IMR-90 (cell line): ENCODE measurements at regions not wholly inside any gene's neighbourhood (a gene's known extent, or its start where the extent isn't known, plus 50 kb on each side); places are given as distances from the start of the nearest gene placed in this dataset.

Experiments used
- ATAC-seq: fragments of 200-7000 bp; cut with Tn5 transposase; 2 replicates; pipeline ENCODE4 v1.9.1; 2020; ENCODE audit warnings: low read depth, mild to moderate bottlenecking, moderate library complexity
- BruUV-seq: library from RNA; stranded (reverse); fragments of 400-500 nt; replicated peaks from 2 replicates; lab custom pipeline; 2021; lab: Mats Ljungman, UMichigan
- CTCF ChIA-PET: fragments of 300-600 bp; formaldehyde crosslinking; extraction: SDS; loops from one replicate; lab custom pipeline; 2021; ENCODE audit warnings: antibody characterized with exemption; lab: Yijun Ruan, JAX
- POLR2A ChIA-PET: fragments of 300-600 bp; sonication (Branson Sonifier 250); formaldehyde crosslinking; loops from one replicate; lab custom pipeline; 2022; ENCODE audit warnings: antibody characterized with exemption; ENCODE audit not compliant: unreplicated experiment; lab: Charles Lee
- DNase-seq: peaks from one replicate; pipeline ENCODE4 v3.0.0; 2013
- H2AFZ ChIP-seq: replicated peaks from 2 replicates; pipeline ENCODE3; 2013; ENCODE audit warnings: low read length, mild to moderate bottlenecking; ENCODE audit not compliant: poor library complexity
- H2AK5ac ChIP-seq: 2 replicates; pipeline ENCODE4 v1.6.1; 2013; ENCODE audit warnings: low read depth, low read length, inconsistent platforms
- H2AK9ac ChIP-seq: replicated peaks from 2 replicates; pipeline ENCODE3; 2013; ENCODE audit warnings: mild to moderate bottlenecking, low read depth, low read length, moderate library complexity; ENCODE audit not compliant: poor library complexity
- H2BK120ac ChIP-seq: 2 replicates; pipeline ENCODE4 v1.6.1; 2013; ENCODE audit warnings: low read depth, low read length, inconsistent platforms
- H2BK15ac ChIP-seq: 3 replicates; pipeline ENCODE4 v1.6.1; 2013; ENCODE audit warnings: low read depth, low read length, inconsistent platforms
- H2BK20ac ChIP-seq: 2 replicates; pipeline ENCODE4 v1.6.1; 2013; ENCODE audit warnings: low read depth, mild to moderate bottlenecking, inconsistent platforms, low read length, moderate library complexity
- H2BK5ac ChIP-seq: 2 replicates; pipeline ENCODE4 v1.6.1; 2013; ENCODE audit warnings: mild to moderate bottlenecking, low read depth, low read length, inconsistent platforms; ENCODE audit not compliant: poor library complexity, severe bottlenecking
- H3K14ac ChIP-seq: replicated peaks from 2 replicates; pipeline ENCODE4 v1.6.1; 2013; ENCODE audit warnings: low read depth, low read length, inconsistent platforms
- H3K18ac ChIP-seq: 2 replicates; pipeline ENCODE4 v1.6.1; 2013; ENCODE audit warnings: low read depth, low read length, control low read depth
- H3K23ac ChIP-seq: 2 replicates; pipeline ENCODE4 v1.6.1; 2013; ENCODE audit warnings: low read depth, low read length, inconsistent platforms
- H3K27ac ChIP-seq: 2 replicates; pipeline ENCODE4 v1.5.1; 2013; ENCODE audit warnings: mild to moderate bottlenecking, control low read depth, low read length; ENCODE audit not compliant: insufficient read depth
- H3K27me3 ChIP-seq: 2 replicates; pipeline ENCODE4 v1.6.1; 2013; ENCODE audit warnings: low read length; ENCODE audit not compliant: control insufficient read depth, insufficient read depth
- H3K36me3 ChIP-seq: 2 replicates; pipeline ENCODE4 v1.6.1; 2013; ENCODE audit warnings: low read length, mixed read lengths; ENCODE audit not compliant: control insufficient read depth, insufficient read depth
- H3K4ac ChIP-seq: 2 replicates; pipeline ENCODE4 v1.6.1; 2013; ENCODE audit warnings: low read depth, low read length, inconsistent platforms
- H3K4me1 ChIP-seq: 2 replicates; pipeline ENCODE4 v1.6.1; 2013; ENCODE audit warnings: low read length, mixed read lengths; ENCODE audit not compliant: control insufficient read depth, insufficient read depth
- H3K4me2 ChIP-seq: 2 replicates; pipeline ENCODE4 v1.6.1; 2013; ENCODE audit warnings: low read depth, mild to moderate bottlenecking, control low read depth, low read length, moderate library complexity
- H3K4me3 ChIP-seq: 2 replicates; pipeline ENCODE4 v1.5.1; 2013; ENCODE audit warnings: low read depth, mild to moderate bottlenecking, control low read depth, low read length, moderate library complexity; ENCODE audit not compliant: insufficient read depth
- H3K56ac ChIP-seq: 2 replicates; pipeline ENCODE4 v1.6.1; 2013; ENCODE audit warnings: low read length, inconsistent platforms; ENCODE audit not compliant: insufficient read depth; ENCODE audit errors: extremely low read depth
- H3K79me1 ChIP-seq, 2 experiments: 2 replicates each; pipeline ENCODE4 v1.6.1; 2013; ENCODE audit warnings: low read length in 2 of 2, inconsistent platforms in 1 of 2, low read depth in 1 of 2
- H3K9ac ChIP-seq: 2 replicates; pipeline ENCODE4 v1.6.1; 2013; ENCODE audit warnings: low read depth, low read length, control low read depth
- H3K9me1 ChIP-seq: 2 replicates; pipeline ENCODE4 v1.6.1; 2013; ENCODE audit warnings: low read length, inconsistent platforms; ENCODE audit not compliant: insufficient read depth
- H3K9me3 ChIP-seq: 2 replicates; pipeline ENCODE4 v1.6.1; 2013; ENCODE audit warnings: low read length; ENCODE audit not compliant: control insufficient read depth, insufficient read depth
- H4K20me1 ChIP-seq: 2 replicates; pipeline ENCODE4 v1.6.1; 2013; ENCODE audit warnings: low read length, inconsistent platforms; ENCODE audit not compliant: insufficient read depth
- H4K5ac ChIP-seq: 2 replicates; pipeline ENCODE4 v1.6.1; 2013; ENCODE audit warnings: mild to moderate bottlenecking, low read depth, low read length, control low read depth
- H4K8ac ChIP-seq, 2 experiments: 2 replicates each; pipeline ENCODE4 v1.6.1; 2013; ENCODE audit warnings: low read depth in 2 of 2, low read length in 2 of 2, control low read depth in 1 of 2, inconsistent platforms in 1 of 2
- H4K91ac ChIP-seq: 2 replicates; pipeline ENCODE4 v1.6.1; 2013; ENCODE audit warnings: low read depth, low read length, inconsistent platforms; ENCODE audit not compliant: insufficient read depth
- BHLHE40 ChIP-seq: fragments of 150-350 bp; IDR thresholded peaks from 2 replicates; pipeline ENCODE4 v1.6.1; 2016; ENCODE audit warnings: mild to moderate bottlenecking, low read depth, low read length
- CEBPB ChIP-seq: IDR thresholded peaks from 2 replicates; pipeline ENCODE4 v1.6.1; 2012; ENCODE audit warnings: low read depth, low read length, improper control_type of control experiment
- ELK1 ChIP-seq: fragments of 150-350 bp; IDR thresholded peaks from 2 replicates; pipeline ENCODE4 v1.6.1; 2016; ENCODE audit warnings: low read depth, mild to moderate bottlenecking, low read length, moderate library complexity, borderline replicate concordance
- WGBS, 2 experiments: methylation state at CpG; one replicate each; pipeline versions ENCODE4 v1.1.5 to v1.1.7; 2013; ENCODE audit warnings: missing lambda C conversion rate in 2 of 2; ENCODE audit not compliant: insufficient read length in 1 of 2; ENCODE audit errors: extremely low coverage in 2 of 2; 5-methylcytosine and 5-hydroxymethylcytosine counted together
- dilution Hi-C: fragments of 300-500 bp; cut with HindIII; formaldehyde crosslinking; loops from one replicate; pipeline ENCODE4 v1.14.3; 2018; ENCODE audit warnings: low sequenced_read_pairs; ENCODE audit not compliant: unreplicated experiment
- in situ Hi-C: fragments of 300-500 bp; cut with MboI; formaldehyde crosslinking; loops from 3 replicates; pipeline ENCODE4 v1.14.3; 2019; ENCODE audit warnings: low sequenced_read_pairs, inconsistent platforms, mixed read lengths
- intact Hi-C: fragments of 100-400 bp; cut with micrococcal nuclease; formaldehyde crosslinking; loops from 2 replicates; pipeline ENCODE4 v1.10.0; 2022

DNA sequence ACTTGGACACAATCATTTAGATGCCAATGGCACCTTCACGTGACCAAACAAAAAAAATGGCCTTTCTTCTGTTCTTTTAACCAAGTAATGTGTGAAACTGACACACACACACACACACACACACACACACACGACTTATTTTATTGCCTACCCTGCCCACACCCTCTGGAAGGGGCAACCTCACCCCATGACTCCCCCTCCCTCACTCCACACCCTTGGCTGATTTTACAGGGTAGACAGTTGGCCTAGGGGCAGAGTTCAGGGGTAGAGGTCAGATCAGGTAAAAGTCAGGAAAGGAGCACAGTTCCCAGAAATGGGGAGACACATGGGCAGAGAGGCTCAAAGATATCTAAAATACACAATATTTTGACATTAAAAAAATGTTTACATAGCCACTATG, 144.8 kb upstream of the GJB5 start:
- Histone ChIP-seq H3K36me3 (no peaks in the 10 kb centered on the region), H3K56ac (no peak overlapping the region), H4K20me1 (no peaks in the 10 kb centered on the region), H2BK120ac (no peak overlapping the region), H3K18ac (no peak overlapping the region), H2BK5ac (no peak overlapping the region), H3K4me2 (no peak overlapping the region), H4K5ac (no peak overlapping the region), H3K27me3 (no peaks in the 10 kb centered on the region), H3K27ac (no peak overlapping the region), H3K9me3 (peaks cover 14% of the 10 kb centered on the region), H3K4me1 (no peaks in the 10 kb centered on the region), H4K8ac (no peak overlapping the region), H3K14ac (no peak overlapping the region), H2AFZ (no peak overlapping the region), H2BK15ac (no peak overlapping the region), H3K79me1 (no peaks in the 10 kb centered on the region), H3K4me3 (no peak overlapping the region), H2AK9ac (no peak overlapping the region), H3K4ac (no peak overlapping the region), H3K23ac (no peak overlapping the region), H2AK5ac (no peak overlapping the region), H4K91ac (no peak overlapping the region), H3K9me1 (no peaks in the 10 kb centered on the region), H3K9ac (no peak overlapping the region), H2BK20ac (no peak overlapping the region)
- no peak for DNase-seq
- intact Hi-C loops = no loop called here
- WGBS, 2 experiments = 33% methylated on average over 1 of the region's 2 CpGs; no CpG with 5 or more reads in 1 of the 2 experiments
- dilution Hi-C loops = no loop called here
- TF ChIP-seq CEBPB (no peak), BHLHE40 (no peak), ELK1 (no peak)
- no peak for ATAC-seq
- CTCF ChIA-PET = no interaction called here
- BruUV-seq = no TSS peak
- in situ Hi-C loops = no loop called here
- POLR2A ChIA-PET = no interaction called here
